IMR-90 (cell line): ENCODE measurements at regions not wholly inside any gene's neighbourhood (a gene's known extent, or its start where the extent isn't known, plus 50 kb on each side); places are given as distances from the start of the nearest gene placed in this dataset.

Experiments used
- ATAC-seq: fragments of 200-7000 bp; cut with Tn5 transposase; 2 replicates; pipeline ENCODE4 v1.9.1; 2020; ENCODE audit warnings: low read depth, mild to moderate bottlenecking, moderate library complexity
- BruUV-seq: library from RNA; stranded (reverse); fragments of 400-500 nt; replicated peaks from 2 replicates; lab custom pipeline; 2021; lab: Mats Ljungman, UMichigan
- CTCF ChIA-PET: fragments of 300-600 bp; formaldehyde crosslinking; extraction: SDS; loops from one replicate; lab custom pipeline; 2021; ENCODE audit warnings: antibody characterized with exemption; lab: Yijun Ruan, JAX
- POLR2A ChIA-PET: fragments of 300-600 bp; sonication (Branson Sonifier 250); formaldehyde crosslinking; loops from one replicate; lab custom pipeline; 2022; ENCODE audit warnings: antibody characterized with exemption; ENCODE audit not compliant: unreplicated experiment; lab: Charles Lee
- DNase-seq: peaks from one replicate; pipeline ENCODE4 v3.0.0; 2013
- H2AFZ ChIP-seq: replicated peaks from 2 replicates; pipeline ENCODE3; 2013; ENCODE audit warnings: low read length, mild to moderate bottlenecking; ENCODE audit not compliant: poor library complexity
- H2AK5ac ChIP-seq: 2 replicates; pipeline ENCODE4 v1.6.1; 2013; ENCODE audit warnings: low read depth, low read length, inconsistent platforms
- H2AK9ac ChIP-seq: replicated peaks from 2 replicates; pipeline ENCODE3; 2013; ENCODE audit warnings: mild to moderate bottlenecking, low read depth, low read length, moderate library complexity; ENCODE audit not compliant: poor library complexity
- H2BK120ac ChIP-seq: 2 replicates; pipeline ENCODE4 v1.6.1; 2013; ENCODE audit warnings: low read depth, low read length, inconsistent platforms
- H2BK15ac ChIP-seq: 3 replicates; pipeline ENCODE4 v1.6.1; 2013; ENCODE audit warnings: low read depth, low read length, inconsistent platforms
- H2BK20ac ChIP-seq: 2 replicates; pipeline ENCODE4 v1.6.1; 2013; ENCODE audit warnings: low read depth, mild to moderate bottlenecking, inconsistent platforms, low read length, moderate library complexity
- H2BK5ac ChIP-seq: 2 replicates; pipeline ENCODE4 v1.6.1; 2013; ENCODE audit warnings: mild to moderate bottlenecking, low read depth, low read length, inconsistent platforms; ENCODE audit not compliant: poor library complexity, severe bottlenecking
- H3K14ac ChIP-seq: replicated peaks from 2 replicates; pipeline ENCODE4 v1.6.1; 2013; ENCODE audit warnings: low read depth, low read length, inconsistent platforms
- H3K18ac ChIP-seq: 2 replicates; pipeline ENCODE4 v1.6.1; 2013; ENCODE audit warnings: low read depth, low read length, control low read depth
- H3K23ac ChIP-seq: 2 replicates; pipeline ENCODE4 v1.6.1; 2013; ENCODE audit warnings: low read depth, low read length, inconsistent platforms
- H3K27ac ChIP-seq: 2 replicates; pipeline ENCODE4 v1.5.1; 2013; ENCODE audit warnings: mild to moderate bottlenecking, control low read depth, low read length; ENCODE audit not compliant: insufficient read depth
- H3K27me3 ChIP-seq: 2 replicates; pipeline ENCODE4 v1.6.1; 2013; ENCODE audit warnings: low read length; ENCODE audit not compliant: control insufficient read depth, insufficient read depth
- H3K36me3 ChIP-seq: 2 replicates; pipeline ENCODE4 v1.6.1; 2013; ENCODE audit warnings: low read length, mixed read lengths; ENCODE audit not compliant: control insufficient read depth, insufficient read depth
- H3K4ac ChIP-seq: 2 replicates; pipeline ENCODE4 v1.6.1; 2013; ENCODE audit warnings: low read depth, low read length, inconsistent platforms
- H3K4me1 ChIP-seq: 2 replicates; pipeline ENCODE4 v1.6.1; 2013; ENCODE audit warnings: low read length, mixed read lengths; ENCODE audit not compliant: control insufficient read depth, insufficient read depth
- H3K4me2 ChIP-seq: 2 replicates; pipeline ENCODE4 v1.6.1; 2013; ENCODE audit warnings: low read depth, mild to moderate bottlenecking, control low read depth, low read length, moderate library complexity
- H3K4me3 ChIP-seq: 2 replicates; pipeline ENCODE4 v1.5.1; 2013; ENCODE audit warnings: low read depth, mild to moderate bottlenecking, control low read depth, low read length, moderate library complexity; ENCODE audit not compliant: insufficient read depth
- H3K56ac ChIP-seq: 2 replicates; pipeline ENCODE4 v1.6.1; 2013; ENCODE audit warnings: low read length, inconsistent platforms; ENCODE audit not compliant: insufficient read depth; ENCODE audit errors: extremely low read depth
- H3K79me1 ChIP-seq, 2 experiments: 2 replicates each; pipeline ENCODE4 v1.6.1; 2013; ENCODE audit warnings: low read length in 2 of 2, inconsistent platforms in 1 of 2, low read depth in 1 of 2
- H3K9ac ChIP-seq: 2 replicates; pipeline ENCODE4 v1.6.1; 2013; ENCODE audit warnings: low read depth, low read length, control low read depth
- H3K9me1 ChIP-seq: 2 replicates; pipeline ENCODE4 v1.6.1; 2013; ENCODE audit warnings: low read length, inconsistent platforms; ENCODE audit not compliant: insufficient read depth
- H3K9me3 ChIP-seq: 2 replicates; pipeline ENCODE4 v1.6.1; 2013; ENCODE audit warnings: low read length; ENCODE audit not compliant: control insufficient read depth, insufficient read depth
- H4K20me1 ChIP-seq: 2 replicates; pipeline ENCODE4 v1.6.1; 2013; ENCODE audit warnings: low read length, inconsistent platforms; ENCODE audit not compliant: insufficient read depth
- H4K5ac ChIP-seq: 2 replicates; pipeline ENCODE4 v1.6.1; 2013; ENCODE audit warnings: mild to moderate bottlenecking, low read depth, low read length, control low read depth
- H4K8ac ChIP-seq, 2 experiments: 2 replicates each; pipeline ENCODE4 v1.6.1; 2013; ENCODE audit warnings: low read depth in 2 of 2, low read length in 2 of 2, control low read depth in 1 of 2, inconsistent platforms in 1 of 2
- H4K91ac ChIP-seq: 2 replicates; pipeline ENCODE4 v1.6.1; 2013; ENCODE audit warnings: low read depth, low read length, inconsistent platforms; ENCODE audit not compliant: insufficient read depth
- BHLHE40 ChIP-seq: fragments of 150-350 bp; IDR thresholded peaks from 2 replicates; pipeline ENCODE4 v1.6.1; 2016; ENCODE audit warnings: mild to moderate bottlenecking, low read depth, low read length
- CEBPB ChIP-seq: IDR thresholded peaks from 2 replicates; pipeline ENCODE4 v1.6.1; 2012; ENCODE audit warnings: low read depth, low read length, improper control_type of control experiment
- CHD1 ChIP-seq: IDR thresholded peaks from 2 replicates; pipeline ENCODE4 v1.6.1; 2012; ENCODE audit warnings: low read depth, low read length, improper control_type of control experiment
- FOS ChIP-seq: fragments of 150-350 bp; IDR thresholded peaks from 2 replicates; pipeline ENCODE4 v1.6.1; 2016; ENCODE audit warnings: low read depth, low read length
- MAFK ChIP-seq: IDR thresholded peaks from 2 replicates; pipeline ENCODE4 v1.6.1; 2012; ENCODE audit warnings: low read depth, low read length, improper control_type of control experiment
- MAZ ChIP-seq: IDR thresholded peaks from 2 replicates; pipeline ENCODE4 v1.6.1; 2012; ENCODE audit warnings: low read depth, mild to moderate bottlenecking, low read length, improper control_type of control experiment, moderate library complexity, borderline replicate concordance
- MXI1 ChIP-seq: IDR thresholded peaks from 2 replicates; pipeline ENCODE4 v1.6.1; 2012; ENCODE audit warnings: low read depth, mild to moderate bottlenecking, low read length, moderate library complexity, borderline replicate concordance
- NFE2L2 ChIP-seq: fragments of 150-350 bp; IDR thresholded peaks from 2 replicates; pipeline ENCODE4 v1.6.1; 2016; ENCODE audit warnings: low read depth, mild to moderate bottlenecking, low read length
- POLR2A ChIP-seq: IDR thresholded peaks from 2 replicates; pipeline ENCODE4 v1.6.1; 2012; ENCODE audit warnings: mild to moderate bottlenecking, low read depth, low read length
- RAD21 ChIP-seq: IDR thresholded peaks from 2 replicates; pipeline ENCODE4 v1.6.1; 2012; ENCODE audit warnings: low read length, improper control_type of control experiment
- RCOR1 ChIP-seq: IDR thresholded peaks from 2 replicates; pipeline ENCODE4 v1.6.1; 2012; ENCODE audit warnings: mild to moderate bottlenecking, low read length, improper control_type of control experiment; ENCODE audit not compliant: insufficient replicate concordance
- RFX5 ChIP-seq: IDR thresholded peaks from 2 replicates; pipeline ENCODE4 v1.8.0; 2012; ENCODE audit warnings: low read depth, mild to moderate bottlenecking, low read length, moderate library complexity
- SMC3 ChIP-seq: fragments of 150-350 bp; IDR thresholded peaks from 2 replicates; pipeline ENCODE4 v1.6.1; 2016; ENCODE audit warnings: low read depth, mild to moderate bottlenecking, antibody characterized with exemption, low read length, moderate library complexity
- WGBS, 2 experiments: methylation state at CpG; one replicate each; pipeline versions ENCODE4 v1.1.5 to v1.1.7; 2013; ENCODE audit warnings: missing lambda C conversion rate in 2 of 2; ENCODE audit not compliant: insufficient read length in 1 of 2; ENCODE audit errors: extremely low coverage in 2 of 2; 5-methylcytosine and 5-hydroxymethylcytosine counted together
- dilution Hi-C: fragments of 300-500 bp; cut with HindIII; formaldehyde crosslinking; loops from one replicate; pipeline ENCODE4 v1.14.3; 2018; ENCODE audit warnings: low sequenced_read_pairs; ENCODE audit not compliant: unreplicated experiment
- in situ Hi-C: fragments of 300-500 bp; cut with MboI; formaldehyde crosslinking; loops from 3 replicates; pipeline ENCODE4 v1.14.3; 2019; ENCODE audit warnings: low sequenced_read_pairs, inconsistent platforms, mixed read lengths
- intact Hi-C: fragments of 100-400 bp; cut with micrococcal nuclease; formaldehyde crosslinking; loops from 2 replicates; pipeline ENCODE4 v1.10.0; 2022
- TF ChIP-seq, protein P1 (sequence below): conservative IDR thresholded peaks from 2 replicates; pipeline ENCODE4 v1.5.1; 2012; ENCODE audit warnings: mild to moderate bottlenecking, low read depth, low read length, improper control_type of control experiment
- TF ChIP-seq, protein P2 (sequence below): fragments of 150-350 bp; IDR thresholded peaks from 2 replicates; pipeline ENCODE4 v1.6.1; 2016; ENCODE audit warnings: low read depth, mild to moderate bottlenecking, low read length, moderate library complexity, borderline replicate concordance
- TF ChIP-seq, protein P3 (sequence below): fragments of 150-350 bp; IDR thresholded peaks from 2 replicates; pipeline ENCODE4 v1.6.1; 2017; ENCODE audit warnings: mild to moderate bottlenecking, antibody characterized with exemption, low read length, low read depth

DNA sequence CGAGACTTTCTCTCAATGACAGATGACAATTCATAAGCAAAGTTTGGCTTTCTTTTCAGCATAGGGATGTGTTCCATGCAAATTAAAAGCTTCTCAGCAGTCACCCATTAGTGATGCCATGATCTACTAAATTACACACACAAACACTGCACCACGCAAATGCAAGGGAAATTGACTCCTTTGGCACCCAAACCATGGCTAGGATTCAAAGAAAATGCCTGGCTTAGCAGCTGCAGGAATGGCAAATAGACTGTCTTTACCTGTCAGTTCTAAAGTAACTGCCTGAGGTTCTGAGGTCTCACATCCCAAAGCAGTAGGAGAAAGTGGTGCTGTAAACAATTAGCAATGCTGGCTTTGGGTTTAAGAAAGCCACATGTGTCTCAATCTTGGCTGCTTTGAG is 108.6 kb upstream of the ATP10B start:
- no peak overlapping the region for H2BK20ac ChIP-seq
- no peak overlapping the region for H3K4me2 ChIP-seq
- no peak overlapping the region for H3K56ac ChIP-seq
- in situ Hi-C loops (no loop called here), intact Hi-C loops (no loop called here), dilution Hi-C loops (no loop called here)
- no peak overlapping the region for H3K27ac ChIP-seq
- no peak overlapping the region for H3K4me3 ChIP-seq
- H3K79me1 ChIP-seq, result no peaks in the 10 kb centered on the region
- H4K91ac ChIP-seq, result no peak overlapping the region
- no peak overlapping the region for H2AFZ ChIP-seq
- ChIA-PET CTCF (no interaction called here), POLR2A (no interaction called here)
- H2BK15ac ChIP-seq, result no peak overlapping the region
- no peak overlapping the region for H3K14ac ChIP-seq
- no peak overlapping the region for H2BK120ac ChIP-seq
- no peak overlapping the region for H3K23ac ChIP-seq
- H2AK5ac ChIP-seq, result no peak overlapping the region
- no TSS peak for BruUV-seq
- peaks cover 11% of the 10 kb centered on the region for H3K9me3 ChIP-seq
- no peak overlapping the region for H2AK9ac ChIP-seq
- H2BK5ac ChIP-seq, result no peak overlapping the region
- H3K4ac ChIP-seq, result no peak overlapping the region
- no peaks in the 10 kb centered on the region for H3K4me1 ChIP-seq
- H3K27me3 ChIP-seq, result no peaks in the 10 kb centered on the region
- no peaks in the 10 kb centered on the region for H3K9me1 ChIP-seq
- H4K8ac ChIP-seq, result no peak overlapping the region
- no peak for TF ChIP-seq FOS
- TF ChIP-seq SMC3, result no peak
- no peak for TF ChIP-seq RAD21
- no peak for TF ChIP-seq RFX5
- TF ChIP-seq, protein P1, sequence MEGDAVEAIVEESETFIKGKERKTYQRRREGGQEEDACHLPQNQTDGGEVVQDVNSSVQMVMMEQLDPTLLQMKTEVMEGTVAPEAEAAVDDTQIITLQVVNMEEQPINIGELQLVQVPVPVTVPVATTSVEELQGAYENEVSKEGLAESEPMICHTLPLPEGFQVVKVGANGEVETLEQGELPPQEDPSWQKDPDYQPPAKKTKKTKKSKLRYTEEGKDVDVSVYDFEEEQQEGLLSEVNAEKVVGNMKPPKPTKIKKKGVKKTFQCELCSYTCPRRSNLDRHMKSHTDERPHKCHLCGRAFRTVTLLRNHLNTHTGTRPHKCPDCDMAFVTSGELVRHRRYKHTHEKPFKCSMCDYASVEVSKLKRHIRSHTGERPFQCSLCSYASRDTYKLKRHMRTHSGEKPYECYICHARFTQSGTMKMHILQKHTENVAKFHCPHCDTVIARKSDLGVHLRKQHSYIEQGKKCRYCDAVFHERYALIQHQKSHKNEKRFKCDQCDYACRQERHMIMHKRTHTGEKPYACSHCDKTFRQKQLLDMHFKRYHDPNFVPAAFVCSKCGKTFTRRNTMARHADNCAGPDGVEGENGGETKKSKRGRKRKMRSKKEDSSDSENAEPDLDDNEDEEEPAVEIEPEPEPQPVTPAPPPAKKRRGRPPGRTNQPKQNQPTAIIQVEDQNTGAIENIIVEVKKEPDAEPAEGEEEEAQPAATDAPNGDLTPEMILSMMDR, result no peak
- no peak for TF ChIP-seq NFE2L2
- no peak for TF ChIP-seq RCOR1
- no peak for TF ChIP-seq MAZ
- TF ChIP-seq, protein P2, sequence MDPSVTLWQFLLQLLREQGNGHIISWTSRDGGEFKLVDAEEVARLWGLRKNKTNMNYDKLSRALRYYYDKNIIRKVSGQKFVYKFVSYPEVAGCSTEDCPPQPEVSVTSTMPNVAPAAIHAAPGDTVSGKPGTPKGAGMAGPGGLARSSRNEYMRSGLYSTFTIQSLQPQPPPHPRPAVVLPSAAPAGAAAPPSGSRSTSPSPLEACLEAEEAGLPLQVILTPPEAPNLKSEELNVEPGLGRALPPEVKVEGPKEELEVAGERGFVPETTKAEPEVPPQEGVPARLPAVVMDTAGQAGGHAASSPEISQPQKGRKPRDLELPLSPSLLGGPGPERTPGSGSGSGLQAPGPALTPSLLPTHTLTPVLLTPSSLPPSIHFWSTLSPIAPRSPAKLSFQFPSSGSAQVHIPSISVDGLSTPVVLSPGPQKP, result no peak
- TF ChIP-seq, protein P3, sequence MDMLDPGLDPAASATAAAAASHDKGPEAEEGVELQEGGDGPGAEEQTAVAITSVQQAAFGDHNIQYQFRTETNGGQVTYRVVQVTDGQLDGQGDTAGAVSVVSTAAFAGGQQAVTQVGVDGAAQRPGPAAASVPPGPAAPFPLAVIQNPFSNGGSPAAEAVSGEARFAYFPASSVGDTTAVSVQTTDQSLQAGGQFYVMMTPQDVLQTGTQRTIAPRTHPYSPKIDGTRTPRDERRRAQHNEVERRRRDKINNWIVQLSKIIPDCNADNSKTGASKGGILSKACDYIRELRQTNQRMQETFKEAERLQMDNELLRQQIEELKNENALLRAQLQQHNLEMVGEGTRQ, result no peak
- TF ChIP-seq BHLHE40, result no peak
- no peak for TF ChIP-seq CEBPB
- no peak for TF ChIP-seq MAFK
- no peak for TF ChIP-seq MXI1
- no peak for TF ChIP-seq POLR2A
- TF ChIP-seq CHD1, result no peak
- DNase-seq (no peak), ATAC-seq (no peak)
- H3K18ac ChIP-seq, result no peak overlapping the region
- WGBS, 2 experiments, result 0% methylated on average over 2 of the region's 2 CpGs; no CpG with 5 or more reads in 1 of the 2 experiments
- no peak overlapping the region for H4K5ac ChIP-seq
- no peak overlapping the region for H3K9ac ChIP-seq
- no peaks in the 10 kb centered on the region for H3K36me3 ChIP-seq
- no peaks in the 10 kb centered on the region for H4K20me1 ChIP-seq
